ENCODE measurements at regions not wholly inside any gene's neighbourhood (a gene's known extent, or its start where the extent isn't known, plus 50 kb on each side); places are given as distances from the start of the nearest gene placed in this dataset.

DNA sequence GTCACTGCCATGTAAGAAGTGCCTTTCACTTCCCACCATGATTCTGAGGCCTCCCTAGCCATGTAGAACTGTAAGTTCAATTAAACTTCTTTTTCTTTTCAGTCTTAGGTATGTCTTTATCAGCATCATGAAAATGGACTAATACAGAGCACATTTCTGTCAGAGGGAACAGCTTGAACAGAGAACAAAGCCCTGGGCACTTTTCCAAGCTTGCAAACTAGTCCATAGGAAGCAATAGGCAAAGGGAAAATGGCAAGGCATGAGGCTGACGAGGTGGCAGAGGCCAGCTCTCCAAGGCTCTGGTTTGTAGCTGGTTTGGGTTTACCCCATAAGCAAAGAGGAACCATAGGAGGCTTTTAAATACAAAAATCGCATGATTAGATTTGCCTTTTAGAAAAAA lies 185.1 kb upstream of the HDDC2 start:
- CTCF ChIA-PET, result no interaction called here
- no peak overlapping the region for H3K4me3 Mint-ChIP-seq (ENCODE audit: low read depth, unreplicated experiment)
- H3K4me1 Mint-ChIP-seq (ENCODE audit: low read depth, unreplicated experiment), result no peaks in the 10 kb centered on the region
- peaks cover 46% of the 10 kb centered on the region for H3K27me3 Mint-ChIP-seq (ENCODE audit: unreplicated experiment)
- TF ChIP-seq, protein P1, sequence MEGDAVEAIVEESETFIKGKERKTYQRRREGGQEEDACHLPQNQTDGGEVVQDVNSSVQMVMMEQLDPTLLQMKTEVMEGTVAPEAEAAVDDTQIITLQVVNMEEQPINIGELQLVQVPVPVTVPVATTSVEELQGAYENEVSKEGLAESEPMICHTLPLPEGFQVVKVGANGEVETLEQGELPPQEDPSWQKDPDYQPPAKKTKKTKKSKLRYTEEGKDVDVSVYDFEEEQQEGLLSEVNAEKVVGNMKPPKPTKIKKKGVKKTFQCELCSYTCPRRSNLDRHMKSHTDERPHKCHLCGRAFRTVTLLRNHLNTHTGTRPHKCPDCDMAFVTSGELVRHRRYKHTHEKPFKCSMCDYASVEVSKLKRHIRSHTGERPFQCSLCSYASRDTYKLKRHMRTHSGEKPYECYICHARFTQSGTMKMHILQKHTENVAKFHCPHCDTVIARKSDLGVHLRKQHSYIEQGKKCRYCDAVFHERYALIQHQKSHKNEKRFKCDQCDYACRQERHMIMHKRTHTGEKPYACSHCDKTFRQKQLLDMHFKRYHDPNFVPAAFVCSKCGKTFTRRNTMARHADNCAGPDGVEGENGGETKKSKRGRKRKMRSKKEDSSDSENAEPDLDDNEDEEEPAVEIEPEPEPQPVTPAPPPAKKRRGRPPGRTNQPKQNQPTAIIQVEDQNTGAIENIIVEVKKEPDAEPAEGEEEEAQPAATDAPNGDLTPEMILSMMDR (IDR thresholded peaks at IDR 0.05; ENCODE audit: unreplicated experiment), result no peak
- no peaks in the 10 kb centered on the region for H3K9me3 Mint-ChIP-seq (ENCODE audit: low read depth, unreplicated experiment)
- intact Hi-C loops (cut with micrococcal nuclease; ENCODE audit: unreplicated experiment), result no loop called here
- H3K36me3 Mint-ChIP-seq (ENCODE audit: insufficient read depth, unreplicated experiment), result no peaks in the 10 kb centered on the region
- DNase-seq, result no peak
- H3K27ac Mint-ChIP-seq (ENCODE audit: unreplicated experiment), result no peak overlapping the region
- BruUV-seq (replicated peaks), result no TSS peak

DNA sequence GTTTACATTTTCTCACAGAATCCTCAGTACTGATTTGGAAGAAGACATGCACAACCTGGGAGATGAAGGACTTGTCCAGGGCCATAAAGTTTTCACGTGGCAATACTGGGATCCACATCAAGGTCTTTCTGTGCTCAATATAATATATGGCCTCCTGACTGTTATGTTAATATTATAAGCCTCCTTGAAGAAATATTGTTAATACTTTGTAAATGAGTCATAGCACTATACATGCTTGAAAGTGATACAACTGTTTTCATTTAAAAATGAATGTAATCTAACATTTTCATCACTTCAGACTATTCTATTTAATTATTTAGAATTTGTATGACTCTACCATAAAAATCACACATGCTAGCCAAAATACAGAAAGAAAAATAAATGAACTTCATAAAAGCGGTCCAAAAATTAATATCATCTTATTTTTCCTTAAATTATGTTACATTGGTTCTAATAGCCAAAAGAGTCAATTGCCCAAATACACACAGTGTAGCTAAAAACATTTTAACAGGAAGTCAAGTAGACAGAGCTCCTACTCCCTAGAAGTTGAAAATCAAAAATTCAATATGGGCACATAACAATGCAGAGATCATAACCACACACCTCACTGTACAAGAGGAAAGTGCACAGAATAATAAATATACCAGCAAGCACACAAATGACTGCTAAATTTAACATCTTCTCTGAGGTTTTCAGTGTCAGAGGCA lies 188.0 kb upstream of the HDDC2 start:
- TF ChIP-seq, protein P1 (IDR thresholded peaks at IDR 0.05; ENCODE audit: unreplicated experiment), result no peak
- Mint-ChIP-seq H3K36me3 (ENCODE audit: insufficient read depth, unreplicated experiment) (no peaks in the 10 kb centered on the region), H3K27ac (ENCODE audit: unreplicated experiment) (no peak overlapping the region), H3K4me1 (ENCODE audit: low read depth, unreplicated experiment) (no peaks in the 10 kb centered on the region), H3K27me3 (ENCODE audit: unreplicated experiment) (peaks cover 18% of the 10 kb centered on the region), H3K9me3 (ENCODE audit: low read depth, unreplicated experiment) (no peaks in the 10 kb centered on the region), H3K4me3 (ENCODE audit: low read depth, unreplicated experiment) (no peak overlapping the region)
- no TSS peak for BruUV-seq (replicated peaks)
- DNase-seq, result no peak
- CTCF ChIA-PET, result no interaction called here
- intact Hi-C loops (cut with micrococcal nuclease; ENCODE audit: unreplicated experiment), result no loop called here

DNA sequence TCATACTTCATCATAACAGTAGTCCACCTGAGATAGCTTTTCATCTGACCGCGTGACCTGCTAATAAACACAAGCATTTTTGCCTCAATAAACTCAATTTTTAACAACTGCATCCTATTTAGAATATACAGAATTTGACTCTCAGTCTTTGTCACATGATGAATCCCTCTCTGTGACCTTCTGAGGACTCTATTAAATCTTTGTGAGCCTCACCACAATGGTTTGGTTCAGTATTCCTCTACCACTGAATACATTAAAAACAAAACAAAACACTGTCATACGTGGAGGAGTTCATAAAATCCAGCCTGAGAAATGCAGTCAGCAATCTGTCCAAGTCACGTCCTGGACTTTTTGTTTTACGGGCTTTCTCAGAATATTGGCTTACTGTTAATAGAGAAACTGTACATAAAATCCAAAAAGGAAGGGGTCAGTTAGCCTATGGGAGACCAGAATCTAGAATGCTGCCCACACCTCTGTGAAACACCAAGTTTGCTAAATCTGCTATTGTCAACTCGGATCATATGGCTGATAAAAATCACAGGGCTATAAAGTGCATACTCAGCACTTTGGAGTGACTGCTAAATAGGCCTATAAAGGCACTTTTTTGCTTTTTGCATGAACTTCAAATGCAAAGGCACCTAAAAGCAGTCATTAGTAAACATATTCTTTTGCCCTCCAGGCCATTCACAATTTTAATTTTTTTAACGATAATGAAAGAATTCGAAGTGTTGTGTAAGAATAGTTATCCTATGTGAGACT lies 190.3 kb upstream of the HDDC2 start:
- H3K4me3 Mint-ChIP-seq (ENCODE audit: low read depth, unreplicated experiment), result no peak overlapping the region
- H3K27me3 Mint-ChIP-seq (ENCODE audit: unreplicated experiment), result no peaks in the 10 kb centered on the region
- intact Hi-C loops (cut with micrococcal nuclease; ENCODE audit: unreplicated experiment), result no loop called here
- H3K4me1 Mint-ChIP-seq (ENCODE audit: low read depth, unreplicated experiment), result no peaks in the 10 kb centered on the region
- H3K9me3 Mint-ChIP-seq (ENCODE audit: low read depth, unreplicated experiment), result no peaks in the 10 kb centered on the region
- no peak overlapping the region for H3K27ac Mint-ChIP-seq (ENCODE audit: unreplicated experiment)
- DNase-seq, result no peak
- CTCF ChIA-PET, result no interaction called here
- TF ChIP-seq, protein P1 (IDR thresholded peaks at IDR 0.05; ENCODE audit: unreplicated experiment), result no peak
- no peaks in the 10 kb centered on the region for H3K36me3 Mint-ChIP-seq (ENCODE audit: insufficient read depth, unreplicated experiment)
- BruUV-seq (replicated peaks), result no TSS peak

DNA sequence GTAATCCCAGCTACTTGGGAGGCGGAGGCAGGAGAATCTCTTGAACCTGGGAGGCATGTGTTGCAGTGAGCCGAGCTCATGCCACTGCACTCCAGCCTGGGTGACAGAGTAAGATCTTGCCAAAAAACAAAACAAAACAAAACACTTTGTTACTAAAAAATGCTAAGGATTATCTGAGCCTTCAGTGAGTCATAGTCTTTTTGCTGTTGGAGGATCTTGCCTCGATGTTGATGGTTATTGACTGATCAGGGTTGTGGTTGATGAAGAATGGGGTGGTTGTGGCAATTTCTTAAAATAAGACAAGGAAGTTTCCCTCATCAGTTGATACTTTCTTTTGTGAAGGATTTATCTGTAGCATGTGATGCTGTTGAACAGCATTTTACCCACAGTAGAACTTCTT lies 196.8 kb upstream of the HDDC2 start:
- H3K36me3 Mint-ChIP-seq (ENCODE audit: insufficient read depth, unreplicated experiment), result no peaks in the 10 kb centered on the region
- H3K4me1 Mint-ChIP-seq (ENCODE audit: low read depth, unreplicated experiment), result no peaks in the 10 kb centered on the region
- intact Hi-C loops (cut with micrococcal nuclease; ENCODE audit: unreplicated experiment), result no loop called here
- no peak overlapping the region for H3K4me3 Mint-ChIP-seq (ENCODE audit: low read depth, unreplicated experiment)
- DNase-seq, result no peak
- TF ChIP-seq, protein P1 (IDR thresholded peaks at IDR 0.05; ENCODE audit: unreplicated experiment), result no peak
- H3K27ac Mint-ChIP-seq (ENCODE audit: unreplicated experiment), result no peak overlapping the region
- no peaks in the 10 kb centered on the region for H3K9me3 Mint-ChIP-seq (ENCODE audit: low read depth, unreplicated experiment)
- H3K27me3 Mint-ChIP-seq (ENCODE audit: unreplicated experiment), result no peaks in the 10 kb centered on the region
- no TSS peak for BruUV-seq (replicated peaks)
- CTCF ChIA-PET, result no interaction called here

Measured in Calu3 (cell line).